ENCODE measurements at regions not wholly inside any gene's neighbourhood (a gene's known extent, or its start where the extent isn't known, plus 50 kb on each side); places are given as distances from the start of the nearest gene placed in this dataset.

DNA sequence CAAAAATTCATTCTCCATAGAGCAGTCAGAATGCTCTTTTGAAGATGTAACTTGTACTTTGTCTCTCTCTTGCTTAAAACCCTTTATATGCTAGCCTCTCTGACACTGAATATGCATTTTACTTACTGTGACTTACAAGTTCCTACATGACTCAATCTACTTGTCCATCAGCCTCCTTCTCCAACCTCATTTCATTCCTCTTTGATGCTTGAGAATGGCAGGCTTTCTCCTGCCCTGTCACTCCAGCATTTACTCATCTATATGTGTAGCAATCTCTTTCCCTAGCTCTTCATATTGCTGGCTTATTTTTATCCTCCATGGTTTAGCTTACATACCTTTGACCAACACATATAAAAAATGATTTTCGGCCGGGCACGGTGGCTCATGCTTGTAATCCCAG, 561.9 kb downstream of the CCER1 start:
- no peak for DNase-seq

DNA sequence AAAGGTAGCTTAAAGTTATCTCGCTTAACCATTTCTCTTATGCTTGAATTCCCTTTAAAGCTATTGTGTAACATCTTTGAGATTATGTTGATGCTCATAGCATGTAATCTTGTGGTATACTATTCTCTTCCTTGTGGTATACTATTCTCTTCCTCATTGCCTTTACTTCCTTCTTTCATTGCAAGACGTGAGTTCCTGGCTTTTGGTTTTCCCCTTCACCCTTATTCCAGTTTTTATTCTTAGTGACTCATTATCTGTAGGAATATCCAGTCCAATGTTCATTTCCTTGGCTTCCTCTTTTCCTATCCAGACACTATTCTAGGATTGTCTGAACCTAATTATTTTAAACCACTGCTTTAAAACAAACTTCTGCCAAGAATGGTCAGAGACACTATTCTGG, 564.0 kb downstream of the CCER1 start:
- no peak for DNase-seq

GRCh38 chr12:90368081-90368480, 586.9 kb downstream of the CCER1 start:
- no peak for DNase-seq

- no peak for DNase-seq
Observed at GRCh38 chr12:90366286-90366685, 588.7 kb downstream of the CCER1 start.

- DNase-seq: no peak
Observed at GRCh38 chr12:90360300-90360699, 594.7 kb downstream of the CCER1 start.

DNA sequence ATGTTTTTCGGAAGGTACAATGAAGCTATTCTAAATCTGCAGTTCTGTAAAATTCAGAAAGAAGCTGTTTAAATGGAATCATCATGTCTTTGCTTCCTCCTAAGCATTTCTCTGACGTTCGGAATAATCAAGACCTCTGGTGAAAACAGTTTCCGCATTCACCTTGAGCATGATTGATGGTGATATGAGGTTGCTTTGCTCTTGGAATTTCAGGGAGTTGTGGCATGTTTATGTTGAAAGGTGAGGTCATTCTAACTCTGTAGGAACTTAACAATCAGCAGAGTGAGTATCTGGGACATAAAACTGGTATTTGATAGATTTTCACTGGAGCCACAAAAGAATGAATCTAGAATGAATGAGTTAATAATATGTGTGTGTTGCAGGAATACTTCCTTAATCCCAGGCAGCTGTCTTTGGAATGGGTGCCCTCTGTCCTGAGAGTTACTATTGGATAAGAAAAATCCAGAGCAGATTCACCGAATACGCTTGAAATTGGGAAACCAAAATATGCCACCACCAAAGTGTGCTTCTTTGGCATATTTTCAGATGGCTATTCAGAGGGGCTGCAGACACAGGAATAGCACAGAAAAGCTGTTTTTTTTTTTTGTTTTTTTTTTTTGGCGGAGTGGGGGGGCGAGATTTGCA, 599.1 kb downstream of the CCER1 start:
- no peak for DNase-seq

- DNase-seq: no peak
Observed at GRCh38 chr12:90343966-90344365, 611.0 kb downstream of the CCER1 start.

DNA sequence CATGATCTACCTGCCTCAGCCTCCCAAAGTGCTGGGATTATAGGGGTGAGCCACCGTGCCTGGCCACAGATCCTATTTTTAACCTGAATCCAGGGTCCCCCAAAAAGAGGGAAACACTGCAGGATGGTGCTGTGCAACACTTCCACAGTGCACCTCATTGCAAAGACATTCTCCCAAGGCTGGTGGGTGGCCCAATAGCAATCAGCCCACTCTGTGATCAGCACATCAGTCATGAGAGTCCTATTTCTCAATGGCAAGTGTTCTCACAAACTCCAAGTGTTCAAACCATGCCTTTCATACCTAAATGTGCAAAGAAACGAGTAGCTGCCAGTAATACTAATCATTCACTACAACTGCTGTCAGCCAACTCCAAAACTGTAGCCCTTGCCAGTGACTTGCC, 612.9 kb downstream of the CCER1 start:
- DNase-seq: no peak

DNA sequence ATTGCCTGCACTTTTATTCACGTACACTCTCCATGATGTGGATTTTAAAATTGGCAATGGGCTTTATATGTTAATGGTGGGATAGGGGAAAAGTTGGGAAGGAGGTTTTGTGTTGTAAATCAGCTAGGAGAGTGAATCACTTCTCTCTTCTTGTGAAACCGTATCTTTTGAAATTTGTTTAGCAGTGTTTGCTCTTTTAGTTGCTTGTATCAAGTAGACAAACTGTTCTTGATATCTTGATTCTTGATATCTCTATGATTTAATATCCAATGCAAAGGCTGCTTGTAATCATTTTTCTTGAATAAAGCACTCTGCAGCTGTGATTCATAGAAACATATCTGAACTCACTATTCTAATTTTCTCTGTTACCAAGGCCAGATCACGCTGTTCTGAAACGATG, 615.1 kb downstream of the CCER1 start:
- no peak for DNase-seq

DNA sequence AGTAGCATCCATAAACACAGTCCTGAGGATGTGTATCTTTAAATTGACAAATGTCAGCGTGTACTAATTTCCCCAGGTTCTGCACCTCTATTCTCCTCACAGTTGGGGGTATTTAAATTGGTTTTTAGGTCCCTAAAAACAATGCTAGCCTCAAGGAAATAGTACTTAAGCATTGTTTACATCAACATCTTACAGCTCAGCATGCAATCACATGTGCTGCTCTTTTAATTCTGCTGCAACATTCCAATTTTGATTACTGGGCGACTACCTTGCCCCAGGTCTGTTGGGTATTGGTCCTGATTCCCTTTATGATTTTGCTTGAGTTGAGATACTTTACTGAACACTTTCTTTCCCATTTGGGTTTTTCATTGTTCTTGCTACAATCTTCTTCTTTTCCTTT, 616.6 kb downstream of the CCER1 start:
- no peak for DNase-seq

- DNase-seq: no peak
Observed at GRCh38 chr12:90337018-90337417, 618.0 kb downstream of the CCER1 start.

DNA sequence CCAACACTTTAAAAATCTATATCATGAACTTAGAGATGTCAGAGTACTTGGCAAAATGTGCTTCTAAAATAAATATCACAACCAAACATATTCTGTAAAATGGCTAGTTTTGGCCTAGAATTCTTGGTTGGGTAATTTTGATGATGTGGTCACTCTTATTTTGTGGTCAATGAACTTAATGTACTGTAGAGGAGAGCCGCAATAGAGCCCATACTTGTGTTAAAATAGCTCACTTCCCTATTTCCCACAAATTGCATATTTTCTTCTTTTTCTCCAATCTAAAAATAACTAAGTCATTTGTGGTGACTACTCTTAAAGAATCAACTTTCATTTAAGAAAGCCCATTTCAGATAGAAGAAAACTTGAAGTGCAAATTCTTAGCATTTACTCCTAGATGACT, 619.4 kb downstream of the CCER1 start:
- DNase-seq: no peak

DNA sequence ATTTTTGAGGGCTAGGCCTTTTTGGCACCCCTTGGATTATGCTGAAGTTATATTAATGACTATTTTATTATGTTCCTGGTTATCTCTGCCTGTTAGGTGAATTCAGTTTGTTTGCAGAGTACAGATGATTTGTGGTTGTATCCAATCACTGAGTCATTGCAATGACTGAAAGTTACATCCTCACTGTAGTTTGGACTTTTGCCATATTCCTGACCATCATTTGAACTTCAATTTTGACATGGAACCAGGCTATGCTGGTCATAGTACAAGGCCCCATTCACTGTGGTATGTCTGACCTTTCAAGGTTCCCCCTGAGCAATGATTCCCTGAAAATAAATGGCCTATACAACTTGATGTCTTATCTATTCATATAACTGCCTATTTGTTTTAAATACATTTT, 621.0 kb downstream of the CCER1 start:
- no peak for DNase-seq

GRCh38 chr12:90333424-90333823, 621.6 kb downstream of the CCER1 start:
- DNase-seq: no peak

- no peak for DNase-seq
Observed at GRCh38 chr12:90331821-90332220, 623.2 kb downstream of the CCER1 start.

GRCh38 chr12:90331262-90331661, 622.6 kb upstream of the ATP2B1 start:
- DNase-seq: no peak

DNA sequence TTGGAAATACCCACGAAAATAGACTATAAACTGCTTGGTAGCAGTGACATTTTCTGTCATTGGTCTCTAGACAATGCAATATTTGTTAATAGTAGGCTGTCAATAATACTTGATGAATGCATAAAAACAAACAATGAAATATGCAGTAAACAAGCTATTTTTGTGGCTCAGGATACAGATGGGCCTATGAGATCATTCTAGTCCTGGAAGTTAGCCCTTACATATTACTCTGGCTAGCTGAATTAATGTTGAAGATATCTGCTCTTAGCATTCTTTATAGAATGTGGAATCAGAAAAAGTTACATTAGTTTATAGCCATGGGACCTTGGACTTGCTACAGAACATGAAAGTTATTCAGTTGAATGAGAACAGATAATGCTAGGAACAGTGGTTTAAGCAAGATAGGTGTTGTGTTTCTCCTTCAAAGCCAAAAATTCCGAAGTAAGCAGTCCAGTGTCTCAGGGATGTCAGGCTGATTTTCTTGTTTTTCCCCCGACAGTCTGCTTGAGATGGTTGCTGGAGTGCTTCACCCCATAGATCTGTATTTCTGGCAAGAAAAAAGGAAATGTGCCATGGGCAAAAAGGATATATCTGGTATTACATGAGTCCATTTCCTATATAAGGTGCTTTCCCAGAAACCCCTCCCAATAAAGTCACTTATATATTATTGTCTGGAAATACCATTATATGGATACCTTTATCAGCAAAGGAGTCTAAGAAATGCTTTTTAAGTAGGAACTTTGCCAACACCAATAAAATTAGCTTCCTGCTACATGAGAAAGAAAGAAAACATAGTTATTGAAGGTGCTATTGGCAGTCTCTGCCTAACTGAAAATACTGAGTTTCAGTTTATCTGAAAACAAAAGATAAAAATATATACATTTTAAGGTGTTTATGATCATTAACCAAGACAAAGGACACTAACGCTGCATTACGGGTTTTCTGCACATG, 619.4 kb upstream of the ATP2B1 start:
- DNase-seq: no peak

DNA sequence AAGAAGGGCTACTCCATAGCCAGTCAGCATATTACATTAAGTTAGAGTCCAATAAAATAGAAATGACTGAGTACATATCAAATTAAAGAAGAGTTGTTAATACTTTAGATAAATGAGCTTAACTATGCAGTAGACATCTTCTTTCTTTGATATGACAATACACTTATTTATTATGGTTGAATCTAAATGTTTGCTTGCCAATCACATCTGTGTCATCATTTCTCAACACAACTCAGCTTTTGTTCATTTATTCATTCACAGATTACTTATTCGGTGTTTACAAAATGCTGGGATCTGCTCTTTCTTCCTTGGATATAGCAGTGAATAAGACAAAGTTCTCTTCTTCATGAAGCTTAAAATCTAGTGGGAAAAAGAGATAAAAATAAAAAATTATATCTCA, 614.6 kb upstream of the ATP2B1 start:
- DNase-seq: no peak

- DNase-seq: no peak
Observed at GRCh38 chr12:90322006-90322405, 613.4 kb upstream of the ATP2B1 start.

DNA sequence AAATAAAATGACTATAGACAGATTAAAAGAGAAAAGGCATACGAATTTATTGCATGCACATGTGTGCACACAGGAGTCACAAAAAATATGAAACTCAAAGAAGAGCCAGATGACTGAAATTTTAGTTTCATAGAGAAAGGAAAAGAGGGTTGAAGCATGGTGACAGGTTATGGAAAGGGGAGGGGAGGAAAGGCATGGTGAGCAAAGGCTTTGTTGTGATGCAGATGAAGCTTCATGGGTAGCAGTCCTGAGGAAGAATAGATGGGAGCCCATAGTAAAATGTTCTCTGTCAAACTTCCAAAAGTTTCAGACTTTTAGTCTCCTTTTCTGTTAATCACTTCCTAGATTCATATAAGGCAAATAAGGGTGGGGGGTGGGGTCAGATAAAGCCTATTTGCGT, 612.7 kb upstream of the ATP2B1 start:
- no peak for DNase-seq

- no peak for DNase-seq
Observed at GRCh38 chr12:90311561-90311960, 602.9 kb upstream of the ATP2B1 start.

GRCh38 chr12:90305379-90305778, 596.7 kb upstream of the ATP2B1 start:
- DNase-seq: no peak

DNA sequence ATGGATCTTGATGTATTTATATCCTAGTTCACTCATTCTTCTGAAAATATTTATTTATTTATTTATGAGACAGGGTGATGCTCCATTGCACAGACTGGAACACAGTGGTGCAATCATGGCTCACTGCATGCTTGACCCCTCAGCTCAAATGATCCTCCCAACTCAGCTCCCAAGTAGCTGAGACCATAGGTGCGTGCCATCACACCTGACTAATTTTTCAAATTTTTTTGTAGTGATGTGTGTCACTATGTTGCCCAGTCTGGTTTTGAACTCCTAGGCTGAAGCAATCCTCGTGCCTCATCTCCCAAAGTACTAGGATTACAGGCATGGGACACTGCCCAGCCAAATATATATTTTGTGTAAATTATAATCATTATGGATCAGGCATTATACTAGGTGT, 595.6 kb upstream of the ATP2B1 start:
- DNase-seq: no peak

DNA sequence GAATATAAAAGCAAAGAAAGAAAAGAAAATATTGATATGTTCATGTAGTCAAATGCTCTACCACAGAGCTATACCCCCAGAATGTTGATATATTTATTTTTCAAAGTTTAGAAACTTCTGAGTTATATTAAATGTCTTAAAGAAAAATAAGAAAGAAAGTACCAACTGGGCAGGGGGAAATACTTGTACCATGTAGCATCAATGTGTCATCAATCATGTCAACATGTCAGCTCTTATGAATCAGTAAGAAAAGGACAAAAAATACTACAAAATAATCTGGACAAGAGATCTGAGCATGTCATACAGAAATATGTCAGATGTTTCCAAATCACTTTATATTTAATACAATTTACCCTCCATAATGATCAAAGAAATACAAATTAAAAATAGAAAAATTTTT, 595.1 kb upstream of the ATP2B1 start:
- DNase-seq: no peak

Measured in CD4-positive, alpha-beta T cell treated with Interleukin-6 for 4 hours (primary cell).